SIG-M5 treated with dmso at 0.1 percent for 504 hours (cell line): ENCODE measurements at regions not wholly inside any gene's neighbourhood (a gene's known extent, or its start where the extent isn't known, plus 50 kb on each side); places are given as distances from the start of the nearest gene placed in this dataset.
"Not testable (repeated sequence)": the region's sequence is repeated elsewhere in the genome, so short reads cannot be mapped to it uniquely, and the experiment has no call there.

ENCODE experiments used
- DNase-seq: peaks from one replicate; lab custom pipeline; 2025; ENCODE audit not compliant: unreplicated experiment; lab: John Stamatoyannopoulos, UW

DNA sequence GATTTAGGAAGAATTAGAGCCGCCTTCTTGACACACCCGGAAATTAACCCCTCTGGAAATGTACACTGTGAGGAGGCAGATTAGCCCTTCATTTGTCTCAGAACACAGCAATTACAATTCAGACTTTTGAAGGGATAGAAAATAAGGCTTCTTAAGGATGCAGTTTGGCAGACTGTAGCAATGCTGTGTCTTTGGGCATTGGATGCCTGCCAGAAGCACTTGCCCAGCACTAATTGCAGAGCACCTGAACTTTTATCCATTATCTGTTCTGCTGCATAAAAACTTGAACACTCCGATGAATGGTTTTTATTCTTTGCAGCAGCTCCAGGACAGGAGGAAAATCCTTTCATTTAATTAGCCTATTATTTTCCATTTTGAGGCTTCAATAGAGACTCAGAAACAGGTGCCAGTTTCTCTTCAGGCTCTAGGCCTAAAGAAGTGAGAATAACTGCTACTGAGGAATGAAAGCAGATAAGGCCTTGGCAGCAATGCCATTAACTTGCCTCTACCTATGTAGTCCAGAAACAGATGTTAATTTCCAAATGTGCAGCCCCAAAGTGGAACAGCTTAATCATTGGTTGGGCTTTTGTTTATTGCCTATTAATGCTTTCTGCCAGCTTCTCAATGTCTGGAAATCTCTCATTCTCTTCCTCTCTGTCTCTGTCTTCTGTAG, 418.5 kb downstream of the NSUN3 start:
- no peak for DNase-seq

DNA sequence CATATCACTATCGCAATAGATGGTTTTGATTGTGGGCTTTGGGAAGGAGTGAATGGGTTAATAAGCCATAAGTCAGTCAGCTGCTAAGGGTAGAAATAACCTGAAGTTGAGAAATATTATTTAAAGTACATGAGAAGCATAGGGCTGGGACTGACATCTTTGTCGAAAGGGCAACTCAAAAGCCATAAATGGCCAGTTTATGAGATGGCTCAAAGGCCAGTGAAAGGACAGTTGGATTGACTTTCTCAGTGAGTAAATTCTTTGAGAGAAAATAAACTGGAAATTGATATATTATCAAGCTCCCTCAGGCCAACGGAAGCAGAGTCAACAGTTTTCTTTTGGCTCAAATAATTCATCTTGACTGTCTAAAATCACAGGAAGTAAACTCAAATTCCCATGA, 419.8 kb downstream of the NSUN3 start:
- DNase-seq = no peak

DNA sequence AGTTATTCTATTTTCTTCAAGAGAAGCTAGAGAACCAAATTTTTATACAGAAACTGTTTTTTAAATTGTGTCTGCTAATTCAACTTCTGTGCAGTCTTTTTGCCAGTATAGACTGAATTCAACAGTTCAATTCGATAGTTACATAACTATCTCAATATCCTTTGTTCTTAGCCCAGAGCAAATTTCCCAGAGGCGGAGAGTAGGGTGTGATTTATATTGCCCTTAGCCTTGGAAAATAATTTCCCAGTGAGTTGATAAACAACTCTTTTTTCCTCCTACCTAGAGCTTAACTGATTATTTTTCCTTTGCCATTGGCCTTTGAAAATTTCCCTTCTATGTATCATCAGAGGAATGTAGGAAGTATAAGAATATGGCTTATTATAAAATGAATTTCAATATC, 420.5 kb downstream of the NSUN3 start:
- no peak for DNase-seq

DNA sequence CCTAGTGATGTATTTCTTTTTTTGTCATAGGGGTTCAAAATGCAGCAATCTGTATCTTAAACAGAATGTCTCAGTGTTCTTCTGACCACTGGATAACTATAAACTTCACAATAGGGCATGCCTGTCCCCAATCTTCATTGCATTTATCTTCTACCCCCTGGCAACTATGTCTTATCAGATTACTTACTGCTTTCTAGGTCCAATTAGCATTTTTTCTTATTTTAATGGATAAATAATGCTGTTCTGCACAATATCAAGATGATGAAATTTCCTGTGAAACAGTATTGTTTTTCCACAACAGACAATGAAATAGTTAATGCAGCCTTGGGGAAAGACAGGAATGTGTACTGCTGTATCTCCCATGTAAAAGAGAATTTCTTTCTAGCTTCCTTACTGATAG, 432.1 kb downstream of the NSUN3 start:
- no peak for DNase-seq

DNA sequence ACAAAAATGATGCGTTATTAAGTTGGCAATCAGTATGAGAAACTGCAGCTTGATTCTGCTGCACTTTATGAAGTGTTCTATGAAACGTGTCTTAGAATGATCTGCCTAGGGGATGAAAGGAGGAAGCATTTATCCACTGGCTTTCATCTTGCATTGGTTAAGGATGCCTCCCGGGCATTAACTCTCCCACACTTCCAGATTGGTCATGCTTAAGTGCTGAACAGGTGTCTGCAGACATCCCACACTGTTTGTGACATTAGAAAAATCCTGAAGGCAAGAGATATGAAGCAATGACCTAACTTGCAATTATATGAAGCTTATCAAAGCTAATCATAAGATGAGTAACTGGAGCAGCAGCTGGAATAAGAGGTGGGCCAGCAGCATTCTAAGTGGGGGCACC, 437.3 kb downstream of the NSUN3 start:
- DNase-seq = no peak

DNA sequence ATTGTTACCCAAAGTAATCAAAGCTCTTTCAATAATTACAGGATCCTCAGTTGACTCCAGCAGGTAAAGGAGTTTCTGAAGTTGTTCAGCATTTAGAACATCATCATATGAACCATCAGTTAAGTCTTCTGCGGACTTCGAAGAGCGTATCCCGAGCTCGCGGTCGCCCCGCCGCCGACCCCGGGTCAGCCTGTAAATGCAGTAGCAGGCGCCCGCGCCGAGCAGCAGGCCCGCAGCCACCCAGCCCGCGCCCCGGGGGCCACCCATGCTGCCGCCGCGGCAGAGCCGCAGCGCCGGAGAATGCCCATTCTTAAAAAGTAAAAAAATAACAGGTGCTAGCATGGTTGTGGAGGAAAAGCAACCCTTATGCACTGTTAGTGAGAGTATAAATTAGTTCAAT, 444.5 kb downstream of the NSUN3 start:
- not testable (repeated sequence) for DNase-seq

DNA sequence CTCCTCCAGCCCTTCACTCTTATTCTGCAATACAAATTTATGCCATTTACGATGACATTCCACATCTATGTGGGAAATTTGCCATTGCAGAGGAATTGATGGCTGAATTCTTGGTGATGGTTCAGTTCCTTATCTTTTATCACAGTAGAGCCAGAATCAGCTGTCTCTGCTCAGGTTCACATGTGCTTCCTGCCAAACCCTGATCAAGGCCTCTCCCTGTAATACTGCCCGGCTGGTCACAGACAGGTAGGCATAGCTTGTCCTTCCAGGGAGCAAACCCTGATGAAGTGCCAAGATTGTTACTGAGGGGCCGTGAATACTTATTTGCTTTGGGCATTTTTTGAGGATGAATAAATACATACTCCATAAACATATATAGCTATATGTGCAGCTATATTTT, 450.0 kb downstream of the NSUN3 start:
- no peak for DNase-seq

DNA sequence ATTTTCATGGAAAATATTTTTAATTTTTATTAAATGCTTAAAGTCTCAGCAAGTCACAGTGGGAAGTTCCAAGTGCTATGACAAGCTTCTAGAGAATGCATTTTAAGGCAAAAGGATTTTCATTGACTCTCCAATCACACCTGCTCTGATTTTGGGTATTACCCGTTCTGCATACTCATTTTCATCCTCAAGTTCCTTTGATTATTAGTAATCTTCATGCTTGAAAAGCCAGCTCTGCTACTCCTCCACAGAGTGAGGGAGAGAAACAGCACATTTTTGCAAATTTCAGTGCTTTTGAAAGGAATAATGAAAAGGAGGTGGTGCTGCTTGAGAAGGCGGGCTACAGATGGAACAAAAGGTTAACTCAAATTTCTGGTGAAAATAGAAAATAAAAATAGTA, 450.7 kb downstream of the NSUN3 start:
- DNase-seq = no peak

DNA sequence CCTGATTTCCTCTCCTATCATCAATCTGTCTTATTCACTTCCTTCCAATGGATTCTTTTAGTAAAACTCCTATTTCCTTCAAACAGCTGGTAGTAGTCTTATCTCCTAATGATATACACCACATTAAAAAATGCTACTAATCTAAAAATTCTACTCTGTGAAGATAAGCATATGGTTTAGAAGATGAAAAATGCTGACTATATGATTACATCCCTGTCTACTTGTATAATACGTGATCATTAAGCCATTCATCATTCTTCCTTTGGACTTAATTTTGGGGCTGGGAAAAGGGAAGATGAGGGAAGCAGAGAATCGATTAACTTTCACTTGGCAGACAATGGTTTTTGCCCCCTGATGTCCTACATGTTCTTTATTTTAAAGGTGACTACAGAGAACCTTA, 453.1 kb downstream of the NSUN3 start:
- no peak for DNase-seq

DNA sequence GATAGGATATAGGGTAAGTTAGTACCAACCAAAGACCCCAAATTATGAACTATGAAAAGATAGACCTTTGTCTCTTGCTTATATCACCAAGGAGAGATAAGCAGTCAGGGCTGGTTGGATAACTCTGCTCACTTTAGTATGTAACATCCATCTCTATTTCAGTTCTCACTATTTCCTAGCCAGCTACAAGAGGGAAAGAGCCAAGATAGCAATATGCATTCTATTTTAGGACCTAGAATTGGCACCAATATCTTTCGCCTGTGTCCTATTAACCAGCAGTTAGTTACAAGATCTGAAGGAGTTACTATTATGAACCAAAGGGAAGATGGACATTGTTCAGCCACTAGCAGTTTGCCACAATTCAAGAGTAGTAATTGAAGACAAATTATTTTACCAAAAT, 457.5 kb downstream of the NSUN3 start:
- no peak for DNase-seq

DNA sequence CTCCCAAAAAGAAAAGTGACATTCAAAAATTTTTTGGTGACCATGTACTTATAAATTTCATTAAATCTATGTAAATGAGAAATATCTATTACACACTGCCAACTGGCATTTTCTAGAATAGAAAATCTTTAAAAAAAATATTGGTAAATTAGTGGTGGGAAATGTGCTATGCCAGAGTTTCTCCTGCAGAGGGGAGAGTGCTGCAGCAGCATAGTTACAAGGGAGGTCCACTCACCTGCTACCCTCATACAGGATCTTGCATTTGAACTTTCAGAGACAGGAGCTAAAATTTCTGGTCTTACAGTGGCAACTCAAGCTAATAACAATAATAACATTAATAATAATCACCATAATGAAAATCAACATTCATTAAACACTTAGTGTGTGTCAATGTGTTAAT, 459.6 kb downstream of the NSUN3 start:
- no peak for DNase-seq

DNA sequence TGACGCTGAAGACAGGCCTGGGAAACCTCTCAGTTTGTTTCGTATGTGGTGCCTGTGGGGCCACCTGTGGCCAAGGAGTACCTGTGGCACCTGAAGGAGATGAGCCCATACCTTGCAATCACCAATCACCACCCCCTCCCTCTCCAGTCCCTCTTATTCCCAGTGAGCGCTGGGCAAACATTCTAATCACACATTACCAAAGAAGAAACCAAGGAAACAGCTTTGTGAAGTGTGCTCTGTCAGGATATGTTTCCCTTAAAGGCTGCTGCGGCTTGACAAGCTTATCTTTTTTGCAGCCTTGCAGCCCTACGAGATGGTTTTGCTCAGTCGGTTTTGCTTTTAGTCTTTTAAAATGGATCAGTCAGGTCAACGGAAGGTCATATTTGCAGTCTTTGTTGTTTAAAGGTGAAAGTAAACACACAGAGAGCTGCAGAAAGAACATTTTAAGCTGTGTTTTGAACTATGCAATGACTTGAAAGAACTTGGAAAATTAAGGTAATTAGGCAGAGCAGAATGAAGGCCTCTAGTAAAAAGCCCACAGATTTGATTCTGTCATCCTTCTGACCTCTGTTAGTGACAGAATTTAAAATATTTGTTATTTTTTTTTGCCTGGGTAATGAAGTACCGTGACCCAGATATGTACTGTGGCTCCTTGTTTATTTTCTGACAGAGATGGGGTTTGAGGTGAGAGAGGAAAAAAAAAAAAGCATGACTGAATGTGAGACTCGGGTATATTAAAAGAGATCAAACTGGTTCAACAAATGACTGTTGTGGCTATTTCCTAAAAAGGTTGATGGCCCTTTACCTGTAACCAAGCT, 461.4 kb downstream of the NSUN3 start:
- DNase-seq = no peak

DNA sequence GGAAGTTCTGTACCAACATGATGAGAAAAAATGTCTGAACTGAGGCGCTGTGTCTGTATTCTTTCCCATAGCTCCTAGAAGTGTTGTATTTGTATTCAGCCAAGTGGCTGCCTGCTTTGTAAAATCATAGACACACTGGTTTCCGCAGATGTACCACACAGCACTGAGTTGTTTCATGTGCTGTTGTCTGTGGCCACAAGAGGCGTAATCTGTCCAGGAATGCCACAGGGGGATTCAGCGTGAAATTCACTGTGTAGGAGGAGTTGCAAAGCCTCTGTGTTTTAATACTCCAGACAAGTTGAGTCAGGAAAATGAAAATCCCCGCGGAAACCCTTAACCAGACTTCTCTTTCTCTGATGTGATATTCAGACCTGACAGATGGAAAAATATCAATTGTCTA, 462.2 kb downstream of the NSUN3 start:
- DNase-seq = no peak

DNA sequence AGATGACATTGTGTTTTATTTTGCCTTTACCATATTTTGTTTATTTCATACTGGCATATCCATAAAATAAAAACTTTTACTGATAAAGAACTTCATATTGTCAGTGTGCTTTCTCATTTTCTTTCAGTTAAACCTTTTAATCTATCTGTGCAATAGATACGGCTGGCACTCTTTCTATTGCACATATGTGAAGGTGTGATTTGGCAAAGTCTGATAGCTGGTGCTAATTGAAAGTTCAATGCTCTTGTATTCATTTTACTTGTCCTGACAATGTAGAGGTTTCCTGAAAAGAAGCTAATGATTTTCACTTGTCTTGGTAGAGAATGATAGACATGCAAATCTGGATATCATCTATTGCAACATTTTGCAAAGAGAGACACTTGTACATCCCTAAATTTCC, 467.0 kb downstream of the NSUN3 start:
- DNase-seq = no peak

DNA sequence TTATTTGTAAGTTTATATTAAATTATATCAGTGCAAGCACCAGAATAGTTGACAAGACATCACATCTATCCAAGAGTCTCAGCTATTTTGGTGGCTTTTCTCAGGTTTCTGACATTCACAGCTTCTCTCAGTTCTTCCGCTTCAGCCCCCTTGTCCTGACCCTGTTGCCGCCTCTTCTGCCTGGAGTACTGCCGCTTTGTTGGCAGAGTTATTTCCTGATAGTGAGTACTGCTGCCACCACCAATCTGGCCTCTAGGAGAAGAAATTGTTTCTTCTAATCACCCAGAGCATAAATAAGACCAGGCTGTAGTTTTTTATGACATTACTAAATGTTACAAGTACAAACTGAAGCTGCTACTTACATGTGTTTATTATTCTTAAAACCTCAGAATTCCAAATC, 470.1 kb downstream of the NSUN3 start:
- DNase-seq = no peak

DNA sequence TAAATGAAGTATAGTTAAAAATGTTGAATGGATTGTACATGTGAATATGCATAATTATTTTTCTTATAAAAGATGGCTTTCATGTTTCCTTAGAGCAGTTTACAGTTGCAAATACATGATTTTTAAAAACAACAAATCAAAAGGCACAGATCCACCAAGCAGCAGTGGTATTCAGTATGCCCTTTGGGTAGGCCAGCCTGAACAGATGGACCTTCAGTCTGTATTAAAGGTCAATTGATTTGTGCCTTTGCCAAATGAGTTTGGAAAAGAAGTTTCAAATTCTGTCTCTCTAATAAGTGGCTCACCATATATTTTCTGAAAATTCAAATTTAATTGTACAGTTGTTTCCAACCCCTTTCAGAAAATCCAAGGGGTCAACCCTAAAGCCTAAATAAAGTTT, 477.1 kb downstream of the NSUN3 start:
- no peak for DNase-seq

DNA sequence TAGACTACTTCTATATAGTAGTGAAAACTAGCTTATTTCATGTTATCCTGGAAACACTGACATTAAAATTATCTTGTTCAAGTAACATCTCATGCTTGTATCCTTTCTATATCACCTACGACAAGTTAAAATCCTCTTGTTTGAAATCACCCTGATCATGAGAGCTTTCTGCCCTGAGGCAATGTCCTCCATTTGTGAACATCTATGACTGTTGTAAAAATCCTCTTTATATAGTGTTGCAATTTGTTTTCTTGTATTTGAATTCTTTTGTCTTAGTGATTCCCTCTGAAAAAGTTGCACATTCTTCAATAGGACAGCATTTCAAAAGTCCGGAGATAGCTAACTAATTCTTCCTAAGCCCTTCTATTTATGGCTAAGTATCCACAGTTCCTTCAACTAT, 480.3 kb downstream of the NSUN3 start:
- DNase-seq = no peak

DNA sequence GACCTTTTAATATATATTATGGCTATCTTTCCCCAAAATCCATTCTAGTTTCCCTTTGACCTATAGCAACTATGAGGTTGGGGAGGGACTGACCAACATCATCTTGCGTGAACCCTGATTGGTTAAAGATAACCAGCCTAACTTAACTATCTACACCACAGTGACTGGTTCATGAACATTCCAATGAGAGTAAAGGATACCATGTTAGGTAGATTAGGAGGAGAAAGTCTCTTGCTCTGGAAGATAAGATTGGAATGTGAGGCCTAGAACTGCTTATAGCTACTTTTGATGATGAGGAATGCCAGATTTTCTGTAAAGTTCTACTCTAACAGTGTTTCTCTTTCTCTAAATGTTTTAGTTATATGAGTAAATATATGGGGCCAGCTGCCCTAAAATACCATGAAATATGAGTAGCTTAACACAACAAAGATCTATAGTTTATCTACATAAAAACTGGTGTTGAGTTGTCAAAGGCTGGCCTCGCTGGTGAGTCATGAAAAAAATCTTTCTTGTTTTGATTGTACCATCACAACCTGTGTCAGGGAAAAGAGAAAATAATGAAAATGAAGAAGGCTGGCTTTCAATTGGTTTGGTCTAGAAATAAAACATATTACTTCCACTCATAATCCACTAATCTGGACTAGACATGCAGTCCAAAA, 481.4 kb downstream of the NSUN3 start:
- no peak for DNase-seq

DNA sequence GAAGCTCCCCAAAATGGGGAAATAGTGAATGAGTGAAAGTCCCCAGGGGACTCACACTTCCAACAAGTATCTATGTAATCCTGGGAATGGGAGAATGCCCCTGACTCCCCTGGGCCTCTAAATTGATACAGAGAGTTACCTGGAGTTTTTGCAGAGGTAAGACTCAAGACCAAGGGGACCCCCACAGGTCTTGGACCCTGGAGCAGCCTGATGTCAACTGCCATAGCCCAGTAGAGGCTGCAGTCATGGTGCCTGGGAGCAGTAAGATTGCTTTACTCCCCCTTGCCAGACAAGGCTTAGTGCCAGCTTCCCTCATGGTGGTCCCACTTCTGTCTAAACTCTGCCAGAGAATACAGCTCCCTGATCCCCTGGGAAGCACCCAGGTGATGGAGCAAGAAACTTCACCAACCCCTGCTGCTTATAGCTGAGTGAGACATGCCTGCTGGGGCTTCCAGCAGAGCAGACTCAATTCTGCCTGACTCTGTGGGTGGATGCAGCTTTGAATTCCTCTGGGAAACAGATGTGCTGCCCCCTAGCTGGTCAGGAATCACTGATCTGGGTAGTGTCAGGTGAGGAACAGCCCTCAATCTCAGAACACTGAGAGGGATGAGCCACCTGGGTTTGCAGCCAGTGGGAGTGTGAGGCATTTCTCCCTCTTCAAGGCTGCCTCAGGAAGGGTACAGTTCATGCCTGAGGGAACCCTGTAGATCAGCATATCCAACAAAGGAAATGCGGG, 485.9 kb downstream of the NSUN3 start:
- no peak for DNase-seq

DNA sequence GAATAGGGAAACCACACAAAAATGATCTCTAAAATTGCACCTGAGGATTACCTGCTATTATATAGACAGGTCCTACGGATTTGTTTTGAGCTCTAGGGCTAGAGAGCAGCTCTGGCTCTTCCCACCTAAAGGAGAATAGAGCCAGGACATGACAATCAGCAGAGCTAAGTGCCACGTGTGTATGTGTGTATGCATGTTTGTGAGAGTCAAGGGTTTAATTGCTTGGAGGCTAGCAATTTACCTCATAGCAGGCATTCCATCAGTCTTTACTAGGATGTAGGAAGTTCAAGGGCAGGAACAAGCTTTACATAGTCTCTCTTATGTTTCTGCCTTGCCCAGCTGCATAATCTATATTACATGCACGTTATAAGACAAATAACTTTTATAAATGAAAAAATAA, 498.2 kb downstream of the NSUN3 start:
- no peak for DNase-seq

DNA sequence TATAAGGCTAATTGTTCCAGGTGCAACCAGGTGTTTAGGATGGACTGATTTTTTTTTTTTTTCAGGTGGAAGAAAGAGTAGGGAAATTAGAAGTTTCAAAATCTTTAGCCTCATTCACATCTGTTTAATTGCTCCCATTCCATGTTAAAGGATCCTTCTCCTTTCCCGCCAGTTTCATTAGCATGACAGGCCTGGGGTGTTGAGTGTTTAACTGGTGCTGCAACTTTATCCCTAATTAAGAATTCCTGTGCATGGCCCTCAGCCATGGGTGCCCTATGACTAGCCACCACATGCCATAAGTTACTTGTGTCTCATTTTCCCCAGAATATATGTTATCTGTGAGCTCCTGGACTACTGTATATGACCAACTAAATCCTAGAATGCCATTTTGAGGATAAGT, 501.4 kb downstream of the NSUN3 start:
- no peak for DNase-seq

DNA sequence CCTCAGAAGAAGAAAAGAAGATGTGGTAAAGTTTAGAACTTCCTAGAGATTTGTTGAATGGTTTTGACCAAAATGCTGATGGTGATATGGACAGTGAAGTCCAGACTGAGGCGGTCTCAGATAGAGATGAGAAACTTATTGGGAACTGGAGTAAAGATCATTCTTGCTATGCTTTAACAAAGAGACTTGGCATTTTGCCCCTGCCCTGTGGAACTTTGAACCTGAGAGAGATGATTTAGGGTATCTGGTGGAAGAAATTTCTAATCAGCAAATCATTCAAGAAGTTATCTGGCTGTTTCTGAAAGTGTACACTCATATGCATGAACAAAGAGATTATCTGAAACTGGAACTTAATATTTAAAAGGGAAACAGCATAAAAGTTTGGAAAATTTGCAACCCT, 505.2 kb downstream of the NSUN3 start:
- no peak for DNase-seq
